RWPE1 (cell line): ENCODE measurements at regions not wholly inside any gene's neighbourhood (a gene's known extent, or its start where the extent isn't known, plus 50 kb on each side); places are given as distances from the start of the nearest gene placed in this dataset.
A peak's percentile ranks its signal among the peaks of the same experiment; 100 is the strongest.

Experiments used
- CTCF ChIA-PET: fragments of 350-600 bp; sonication (Branson Sonifier 250); formaldehyde crosslinking; extraction: SDS; loops from one replicate; lab custom pipeline; 2021; lab: Yijun Ruan, JAX
- POLR2A ChIA-PET: fragments of 400-600 bp; formaldehyde crosslinking; extraction: SDS; loops from one replicate; lab custom pipeline; 2020; ENCODE audit warnings: antibody characterized with exemption; ENCODE audit not compliant: low non-redundant PET; lab: Yijun Ruan, JAX
- DNase-seq: peaks from one replicate; pipeline ENCODE4 v3.0.0; 2012; ENCODE audit warnings: low spot score
- H3K27ac ChIP-seq: fragments of 450-650 bp; 2 replicates; pipeline ENCODE4 v1.5.1; 2017
- TF ChIP-seq, protein P1 (sequence below): fragments of 450-650 bp; conservative IDR thresholded peaks from 2 replicates; pipeline ENCODE4 v1.5.1; 2017; ENCODE audit warnings: low read depth, mild to moderate bottlenecking

DNA sequence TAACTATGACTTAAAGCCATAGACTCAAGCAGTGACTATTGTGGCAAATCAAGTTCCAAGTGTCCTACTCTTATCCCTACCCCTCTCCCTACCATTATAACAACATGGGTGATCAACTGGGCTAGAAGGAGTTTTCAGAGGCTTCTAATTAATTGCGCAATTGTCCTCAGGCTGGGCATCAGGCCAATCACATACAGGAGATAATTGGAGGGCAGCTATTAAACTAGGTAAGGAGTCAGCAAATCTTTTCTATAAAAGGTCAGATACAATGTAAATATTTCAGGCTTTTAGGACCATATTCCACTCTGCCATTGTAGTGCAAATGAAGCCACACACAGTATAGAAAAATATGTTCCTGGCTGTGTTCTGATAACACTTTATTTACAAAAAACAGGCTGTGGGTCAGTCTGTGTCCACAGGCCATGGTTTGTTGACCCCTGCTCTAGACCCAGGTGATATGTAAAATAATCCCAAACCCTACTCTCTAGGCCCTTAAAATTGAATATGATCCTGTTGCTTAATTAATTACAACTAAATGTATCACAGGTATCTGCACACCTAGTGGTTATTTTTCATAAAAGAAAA, 141.4 kb upstream of the PIK3R1 start:
- DNase-seq = peak; percentile 27
- H3K27ac ChIP-seq = no peak overlapping the region
- TF ChIP-seq, protein P1, sequence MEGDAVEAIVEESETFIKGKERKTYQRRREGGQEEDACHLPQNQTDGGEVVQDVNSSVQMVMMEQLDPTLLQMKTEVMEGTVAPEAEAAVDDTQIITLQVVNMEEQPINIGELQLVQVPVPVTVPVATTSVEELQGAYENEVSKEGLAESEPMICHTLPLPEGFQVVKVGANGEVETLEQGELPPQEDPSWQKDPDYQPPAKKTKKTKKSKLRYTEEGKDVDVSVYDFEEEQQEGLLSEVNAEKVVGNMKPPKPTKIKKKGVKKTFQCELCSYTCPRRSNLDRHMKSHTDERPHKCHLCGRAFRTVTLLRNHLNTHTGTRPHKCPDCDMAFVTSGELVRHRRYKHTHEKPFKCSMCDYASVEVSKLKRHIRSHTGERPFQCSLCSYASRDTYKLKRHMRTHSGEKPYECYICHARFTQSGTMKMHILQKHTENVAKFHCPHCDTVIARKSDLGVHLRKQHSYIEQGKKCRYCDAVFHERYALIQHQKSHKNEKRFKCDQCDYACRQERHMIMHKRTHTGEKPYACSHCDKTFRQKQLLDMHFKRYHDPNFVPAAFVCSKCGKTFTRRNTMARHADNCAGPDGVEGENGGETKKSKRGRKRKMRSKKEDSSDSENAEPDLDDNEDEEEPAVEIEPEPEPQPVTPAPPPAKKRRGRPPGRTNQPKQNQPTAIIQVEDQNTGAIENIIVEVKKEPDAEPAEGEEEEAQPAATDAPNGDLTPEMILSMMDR = no peak
- ChIA-PET POLR2A (no interaction called here), CTCF (interaction anchor here (0.6 to 0.7 kb wide), 2 partner anchors 674 to 807 kb away, joined by 3 read pairs; no protein-coding TSS in a partner anchor)

DNA sequence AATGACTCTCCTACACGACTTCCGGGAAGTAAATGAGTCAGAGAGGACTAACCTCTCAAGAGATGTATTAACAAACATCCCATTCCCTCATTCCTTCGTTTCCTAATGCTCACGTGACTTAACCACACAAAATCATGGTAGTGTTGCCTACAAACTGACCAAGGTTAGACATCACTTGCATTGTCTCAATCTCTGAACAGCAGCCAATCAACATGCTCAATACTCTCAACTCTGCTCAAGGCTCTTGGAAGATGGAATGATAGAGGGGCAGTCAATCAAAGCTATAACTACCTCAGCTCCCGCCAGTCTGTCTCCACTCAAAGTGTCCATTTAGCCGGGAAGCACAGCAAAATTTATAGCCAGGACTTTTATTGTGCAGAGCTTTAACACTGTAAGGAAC, 143.8 kb upstream of the PIK3R1 start:
- CTCF ChIA-PET = no interaction called here
- no peak overlapping the region for H3K27ac ChIP-seq
- DNase-seq = peak; percentile 35
- TF ChIP-seq, protein P1 = no peak
- POLR2A ChIA-PET = no interaction called here

DNA sequence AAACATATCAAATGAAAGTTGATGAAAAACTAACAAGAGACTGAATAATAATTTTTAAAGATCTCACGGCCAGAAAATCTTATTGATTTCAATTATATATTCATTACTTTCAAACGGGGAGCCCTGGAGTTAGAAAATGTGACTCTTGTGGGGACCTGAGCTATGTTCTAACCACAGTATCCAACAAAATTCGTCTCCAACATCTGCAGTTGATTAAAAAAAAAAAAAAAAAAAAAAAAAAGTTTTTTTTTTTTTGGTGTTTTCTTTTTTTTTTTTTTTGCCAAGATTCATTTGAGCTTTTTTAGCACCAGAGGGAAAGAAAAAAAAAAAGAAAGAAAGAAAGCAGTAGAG, 144.3 kb upstream of the PIK3R1 start:
- ChIA-PET CTCF (no interaction called here), POLR2A (no interaction called here)
- H3K27ac ChIP-seq = no peak overlapping the region
- DNase-seq = no peak
- TF ChIP-seq, protein P1 = no peak

DNA sequence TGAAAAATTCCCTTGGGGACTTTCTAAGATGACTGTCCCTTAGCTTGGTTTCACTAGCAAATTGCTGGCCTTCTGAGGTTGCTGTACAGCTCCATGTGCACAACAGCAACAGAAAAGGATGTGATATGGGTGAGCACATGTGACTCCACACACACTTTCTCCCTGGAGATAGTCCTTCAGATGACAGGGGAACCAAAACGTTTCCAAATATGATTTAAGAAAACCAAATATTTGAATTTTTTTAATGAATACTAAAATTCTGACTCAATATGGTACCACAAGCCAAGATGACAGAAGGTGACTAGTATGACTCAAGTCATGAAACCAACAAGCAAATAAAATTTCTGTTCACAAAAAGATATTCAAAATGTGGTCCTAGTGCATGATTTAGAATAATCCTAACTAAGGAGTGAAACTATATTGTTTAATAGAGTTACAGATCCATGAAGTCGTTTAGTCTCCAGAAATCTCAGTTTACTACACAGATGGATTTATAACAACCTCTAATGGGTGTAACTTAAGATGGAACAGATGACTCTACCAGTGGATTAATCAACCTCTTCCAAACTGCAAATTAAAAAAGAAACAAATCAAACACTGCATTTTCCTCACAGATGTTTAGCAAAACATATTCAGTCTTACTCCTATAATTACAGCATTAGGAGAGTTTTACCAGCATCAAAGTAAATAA, 144.8 kb upstream of the PIK3R1 start:
- no peak for DNase-seq
- CTCF ChIA-PET = interaction anchor here (0.6 kb wide), 1 partner anchor 1362 kb away, joined by 3 read pairs; no protein-coding TSS in a partner anchor
- H3K27ac ChIP-seq = no peak overlapping the region
- POLR2A ChIA-PET = no interaction called here
- TF ChIP-seq, protein P1 = no peak

DNA sequence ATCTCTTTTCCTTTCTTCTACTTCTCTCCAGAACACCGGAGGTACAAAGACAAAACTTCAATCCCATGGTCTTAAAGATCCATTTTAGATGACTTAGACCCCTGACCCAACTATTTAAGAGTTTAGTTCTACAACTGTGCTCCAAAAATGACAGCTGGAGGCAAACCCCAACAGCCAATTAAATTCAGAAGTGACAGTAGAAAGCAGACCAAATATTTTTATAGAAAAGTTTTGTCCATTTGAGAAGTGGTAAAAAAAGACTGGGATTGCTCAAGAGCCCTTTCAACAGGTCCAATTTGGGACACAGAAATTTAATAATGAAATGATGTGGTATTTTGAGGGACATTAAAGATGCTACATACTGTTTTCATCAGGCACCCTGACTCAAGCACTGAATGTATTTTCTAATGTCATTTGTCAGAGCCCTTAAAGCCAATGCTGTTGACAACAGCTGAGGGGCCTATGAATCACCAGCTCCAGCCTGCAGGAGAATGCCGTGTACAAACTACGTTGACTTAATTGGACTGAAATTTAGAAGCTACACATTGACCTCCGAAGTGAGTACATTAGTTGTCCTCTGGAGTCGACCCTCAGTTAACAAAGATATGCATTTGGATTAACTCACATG, 147.5 kb upstream of the PIK3R1 start:
- H3K27ac ChIP-seq = no peak overlapping the region
- POLR2A ChIA-PET = no interaction called here
- CTCF ChIA-PET = no interaction called here
- no peak for DNase-seq
- TF ChIP-seq, protein P1 = no peak

DNA sequence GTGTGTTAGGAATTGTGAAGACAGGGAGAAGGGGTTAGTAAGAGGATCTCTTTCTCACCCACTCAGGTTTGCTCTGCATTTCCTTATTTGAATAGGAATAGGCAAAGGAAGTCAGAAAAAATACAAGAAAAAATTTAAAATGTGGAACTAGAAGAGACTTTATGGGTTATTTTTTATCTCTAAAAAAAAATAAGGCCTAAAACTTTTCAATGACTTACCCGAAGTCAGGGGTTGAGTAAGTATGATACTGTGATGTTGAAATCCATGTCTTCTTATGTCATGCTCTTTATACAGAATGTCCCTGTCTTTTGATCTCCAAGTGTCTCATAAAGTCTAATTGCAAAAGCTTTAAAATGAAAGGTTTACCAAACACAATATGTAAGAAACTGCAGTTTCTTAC, 148.3 kb upstream of the PIK3R1 start:
- POLR2A ChIA-PET = no interaction called here
- no peak overlapping the region for H3K27ac ChIP-seq
- TF ChIP-seq, protein P1 = no peak
- no peak for DNase-seq
- CTCF ChIA-PET = interaction anchor here (0.5 kb wide), 1 partner anchor 822 kb away, joined by 3 read pairs; no protein-coding TSS in a partner anchor
